Mononuclear cell (primary cell): ENCODE measurements at regions not wholly inside any gene's neighbourhood (a gene's known extent, or its start where the extent isn't known, plus 50 kb on each side); places are given as distances from the start of the nearest gene placed in this dataset.
"Not testable (repeated sequence)": the region's sequence is repeated elsewhere in the genome, so short reads cannot be mapped to it uniquely, and the experiment has no call there.

Experiments
- H3K27me3 ChIP-seq: 2 replicates; pipeline ENCODE4 v1.6.0; 2011; ENCODE audit warnings: low read length, control low read depth; ENCODE audit not compliant: insufficient read depth
- H3K4me1 ChIP-seq: 2 replicates; pipeline ENCODE4 v1.5.1; 2011; ENCODE audit warnings: mild to moderate bottlenecking, low read length, control low read depth; ENCODE audit not compliant: insufficient read depth
- H3K4me3 ChIP-seq: 2 replicates; pipeline ENCODE4 v1.5.1; 2011; ENCODE audit warnings: mild to moderate bottlenecking, low read length, moderate library complexity
- H3K9me3 ChIP-seq: 2 replicates; pipeline ENCODE4 v1.5.1; 2011; ENCODE audit warnings: low read depth, mild to moderate bottlenecking, control low read depth, low read length

DNA sequence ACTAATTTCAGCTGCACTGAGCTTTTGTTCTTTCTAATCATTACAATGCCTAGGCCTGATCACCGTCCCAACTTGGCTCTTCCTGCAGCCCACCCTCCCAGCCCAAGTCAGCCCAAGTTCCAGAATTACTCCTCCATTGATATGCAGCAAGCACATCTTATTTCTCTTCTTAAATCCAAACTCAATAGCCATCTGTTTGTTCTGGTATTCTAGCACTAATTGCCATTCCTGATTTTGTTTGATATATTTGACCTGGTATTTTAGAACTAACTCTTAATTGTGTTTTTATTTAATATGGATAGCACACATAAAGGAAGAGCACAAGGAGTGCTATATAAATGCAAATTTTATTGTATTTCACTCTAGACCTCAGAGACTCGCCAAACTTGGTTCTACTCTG lies 241.2 kb downstream of the SKIDA1 start:
- Histone ChIP-seq H3K4me1 (no peaks in the 10 kb centered on the region), H3K27me3 (no peaks in the 10 kb centered on the region), H3K4me3 (no peak overlapping the region), H3K9me3 (no peaks in the 10 kb centered on the region)

DNA sequence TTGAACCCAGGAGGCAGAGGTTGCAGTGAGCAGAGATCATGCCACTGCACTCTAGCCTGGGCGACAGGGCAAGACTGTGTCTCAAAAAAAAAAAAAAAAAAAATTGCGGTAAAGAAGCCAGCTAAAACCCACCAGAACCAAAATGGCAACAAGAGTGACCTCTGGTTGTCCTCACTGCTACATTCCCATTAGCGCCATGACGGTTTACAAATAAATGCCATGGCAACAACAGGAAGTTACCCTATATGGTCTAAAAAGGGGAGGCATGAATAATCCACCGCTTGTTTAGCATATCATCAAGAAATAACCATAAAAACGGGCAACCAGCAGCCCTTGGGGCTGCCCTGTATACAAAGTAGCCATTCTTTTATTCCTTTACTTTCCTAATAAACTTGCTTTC lies 242.4 kb downstream of the SKIDA1 start:
- not testable (repeated sequence) for H3K4me1 ChIP-seq, H3K9me3 ChIP-seq, H3K27me3 ChIP-seq, H3K4me3 ChIP-seq

DNA sequence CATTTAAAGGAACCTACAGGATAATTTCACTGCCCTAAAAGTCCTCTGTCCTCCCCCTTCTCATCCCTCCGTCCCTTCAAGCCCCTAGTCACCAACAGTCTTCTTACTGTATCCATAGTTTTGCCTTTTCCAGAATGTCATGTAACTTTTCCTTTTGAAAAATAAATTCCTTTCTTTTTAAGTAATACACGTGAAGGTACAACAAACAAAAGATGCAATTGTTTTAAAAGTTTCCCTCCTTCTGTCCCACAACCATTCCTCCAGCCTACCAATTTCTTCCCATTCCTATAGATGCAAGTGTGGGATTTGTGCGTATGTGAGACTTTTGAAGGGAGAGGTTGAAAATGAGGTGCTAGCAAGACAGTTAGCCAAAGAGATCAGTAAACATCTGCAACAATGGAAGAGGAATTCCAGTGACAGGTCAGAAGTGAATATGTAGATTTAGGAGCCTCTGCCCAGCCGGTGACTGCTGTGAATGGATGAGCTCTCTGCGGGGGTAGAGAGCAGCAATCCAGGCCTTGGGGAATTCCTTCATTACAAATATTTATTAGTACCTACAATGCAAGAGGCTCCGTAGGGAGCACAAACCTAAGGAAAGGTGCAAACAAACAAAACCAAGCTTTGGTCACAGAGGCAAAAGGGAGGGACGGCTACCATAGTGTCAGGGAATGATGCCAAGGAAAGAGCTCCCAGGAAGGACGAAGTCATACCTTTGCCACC lies 243.6 kb downstream of the SKIDA1 start:
- Histone ChIP-seq H3K27me3 (no peaks in the 10 kb centered on the region), H3K4me1 (no peaks in the 10 kb centered on the region), H3K9me3 (no peaks in the 10 kb centered on the region), H3K4me3 (no peak overlapping the region)

DNA sequence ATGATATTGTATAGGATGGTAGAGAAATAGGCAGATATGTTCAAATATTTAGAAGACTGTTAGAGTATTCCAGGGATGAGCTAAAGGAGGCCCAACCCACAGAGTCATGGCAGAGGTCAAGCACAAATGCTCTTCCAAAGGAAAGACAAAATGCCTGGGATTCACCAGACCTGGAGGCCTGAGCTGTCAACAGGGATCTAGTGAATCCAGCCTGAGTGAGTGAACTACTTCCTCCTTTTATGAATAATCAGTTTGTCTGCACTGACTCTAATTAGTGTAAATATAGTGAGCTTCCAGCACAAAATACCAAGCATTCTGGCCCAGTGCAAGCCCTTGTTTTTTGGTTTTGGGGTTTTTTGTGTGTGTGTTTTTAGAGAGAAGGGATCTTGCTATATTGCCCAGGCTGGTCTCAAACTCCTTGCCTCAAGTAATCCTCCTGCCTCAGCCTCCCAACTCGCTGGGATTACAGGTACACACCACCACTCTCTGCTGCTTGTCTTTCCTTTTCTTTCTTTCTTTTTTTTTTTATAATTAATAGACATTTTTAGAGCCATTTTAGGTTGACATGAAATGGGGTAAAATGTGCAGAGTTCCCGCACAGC lies 244.4 kb downstream of the SKIDA1 start:
- H3K27me3 ChIP-seq: no peaks in the 10 kb centered on the region
- no peaks in the 10 kb centered on the region for H3K9me3 ChIP-seq
- no peak overlapping the region for H3K4me3 ChIP-seq
- no peaks in the 10 kb centered on the region for H3K4me1 ChIP-seq

DNA sequence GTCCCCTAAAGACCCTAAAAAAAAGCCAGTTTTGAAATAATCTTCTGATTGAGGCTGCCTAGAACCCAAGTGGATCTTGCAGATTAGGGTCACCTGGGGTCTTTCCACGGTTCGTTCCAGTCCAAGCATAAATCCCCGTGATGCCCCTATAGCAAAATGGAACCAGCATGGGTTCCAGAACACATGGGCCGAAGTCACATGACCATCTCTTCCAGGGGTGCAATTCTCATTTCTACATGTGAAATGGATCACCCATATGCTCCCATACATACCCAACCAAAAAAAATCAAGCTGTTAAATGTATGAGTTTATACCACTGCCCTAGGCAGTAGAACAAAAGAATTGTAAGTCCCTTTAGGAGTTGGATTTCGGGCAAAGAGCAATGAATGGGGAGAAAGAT lies 245.4 kb downstream of the SKIDA1 start:
- Histone ChIP-seq H3K4me3 (no peak overlapping the region), H3K27me3 (no peaks in the 10 kb centered on the region), H3K9me3 (no peaks in the 10 kb centered on the region), H3K4me1 (no peaks in the 10 kb centered on the region)

DNA sequence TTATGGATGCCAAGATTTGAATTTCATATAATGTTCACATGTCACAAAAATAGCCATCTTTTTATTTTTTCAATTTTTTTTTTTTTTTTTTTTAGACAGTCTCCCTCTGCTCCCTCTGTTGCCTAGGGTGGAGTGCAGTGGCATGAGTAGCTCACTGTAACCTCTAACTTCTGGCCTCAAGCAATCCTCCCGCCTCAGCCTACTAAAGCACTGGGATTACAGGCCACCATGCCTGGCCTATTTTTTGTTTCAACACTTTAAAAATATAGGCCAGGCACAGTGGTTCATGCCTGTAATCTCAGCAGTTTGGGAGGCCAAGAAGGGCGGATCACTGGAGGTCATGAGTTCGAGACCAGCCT lies 246.3 kb downstream of the SKIDA1 start:
- H3K27me3 ChIP-seq: no peaks in the 10 kb centered on the region
- no peaks in the 10 kb centered on the region for H3K9me3 ChIP-seq
- H3K4me1 ChIP-seq: no peaks in the 10 kb centered on the region
- no peak overlapping the region for H3K4me3 ChIP-seq

DNA sequence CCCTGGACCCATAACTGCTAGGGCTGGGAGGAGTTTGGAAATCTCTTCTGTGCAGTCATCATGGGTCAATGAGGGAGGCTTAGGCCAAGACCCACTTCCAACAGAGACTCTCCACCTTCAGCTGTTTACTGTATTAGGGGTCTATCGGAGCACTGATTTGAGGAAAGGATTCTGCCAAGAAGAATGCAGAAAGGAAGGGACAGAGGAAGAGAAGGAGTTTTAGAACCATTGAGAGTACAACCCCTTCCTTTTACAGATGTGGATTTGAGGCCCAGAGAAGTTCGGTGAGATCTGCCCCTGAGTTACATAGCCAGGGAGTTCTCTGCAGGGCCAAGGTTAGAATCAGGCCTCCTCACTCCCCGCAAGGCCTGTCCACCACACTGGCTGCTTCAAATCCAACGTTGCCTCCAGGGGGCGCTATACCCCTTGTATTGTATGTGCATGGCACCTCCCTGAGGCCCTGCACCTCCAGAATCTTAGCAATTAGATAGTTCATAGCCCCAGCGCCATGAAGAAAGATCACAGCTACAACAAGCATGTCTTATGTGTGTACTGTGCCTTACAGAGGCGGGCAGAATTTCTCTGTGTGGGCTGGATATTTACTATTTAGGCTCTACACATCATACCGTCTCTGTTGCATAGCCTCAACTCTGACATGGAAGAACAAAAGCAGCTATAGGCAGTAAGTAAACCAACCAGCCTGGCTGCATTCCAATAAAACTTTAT lies 246.8 kb downstream of the SKIDA1 start:
- H3K4me3 ChIP-seq: no peak overlapping the region
- H3K27me3 ChIP-seq: no peaks in the 10 kb centered on the region
- H3K4me1 ChIP-seq: no peaks in the 10 kb centered on the region
- no peaks in the 10 kb centered on the region for H3K9me3 ChIP-seq

DNA sequence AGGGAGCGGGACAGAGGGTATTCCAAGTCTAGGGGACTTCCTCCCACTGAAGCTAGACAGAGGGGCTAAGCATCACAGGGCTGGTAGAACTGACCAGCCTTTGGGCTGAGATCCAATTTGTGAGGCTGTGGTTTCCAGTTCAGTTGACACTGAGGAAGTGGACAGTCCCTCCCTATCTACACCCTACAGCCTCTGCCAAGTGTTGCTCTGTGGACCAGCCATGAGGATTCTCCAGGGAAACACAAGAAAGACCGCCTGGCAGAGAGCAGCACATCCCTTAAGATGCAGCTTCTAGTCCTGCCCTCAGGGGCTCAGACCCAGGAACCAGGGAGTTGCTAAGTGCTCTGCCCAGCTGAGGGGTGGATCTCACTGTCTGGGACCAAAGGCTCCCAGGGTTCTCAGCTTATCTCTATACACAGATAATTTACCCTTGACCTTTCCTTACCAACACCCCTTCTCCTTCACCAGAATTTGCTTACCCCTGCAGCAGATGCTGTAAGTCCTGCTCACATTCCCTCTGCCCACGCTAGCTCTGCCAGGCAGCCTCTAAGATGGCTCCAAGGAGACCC lies 252.0 kb downstream of the SKIDA1 start:
- H3K4me3 ChIP-seq: no peak overlapping the region
- no peaks in the 10 kb centered on the region for H3K4me1 ChIP-seq
- no peaks in the 10 kb centered on the region for H3K27me3 ChIP-seq
- H3K9me3 ChIP-seq: no peaks in the 10 kb centered on the region

DNA sequence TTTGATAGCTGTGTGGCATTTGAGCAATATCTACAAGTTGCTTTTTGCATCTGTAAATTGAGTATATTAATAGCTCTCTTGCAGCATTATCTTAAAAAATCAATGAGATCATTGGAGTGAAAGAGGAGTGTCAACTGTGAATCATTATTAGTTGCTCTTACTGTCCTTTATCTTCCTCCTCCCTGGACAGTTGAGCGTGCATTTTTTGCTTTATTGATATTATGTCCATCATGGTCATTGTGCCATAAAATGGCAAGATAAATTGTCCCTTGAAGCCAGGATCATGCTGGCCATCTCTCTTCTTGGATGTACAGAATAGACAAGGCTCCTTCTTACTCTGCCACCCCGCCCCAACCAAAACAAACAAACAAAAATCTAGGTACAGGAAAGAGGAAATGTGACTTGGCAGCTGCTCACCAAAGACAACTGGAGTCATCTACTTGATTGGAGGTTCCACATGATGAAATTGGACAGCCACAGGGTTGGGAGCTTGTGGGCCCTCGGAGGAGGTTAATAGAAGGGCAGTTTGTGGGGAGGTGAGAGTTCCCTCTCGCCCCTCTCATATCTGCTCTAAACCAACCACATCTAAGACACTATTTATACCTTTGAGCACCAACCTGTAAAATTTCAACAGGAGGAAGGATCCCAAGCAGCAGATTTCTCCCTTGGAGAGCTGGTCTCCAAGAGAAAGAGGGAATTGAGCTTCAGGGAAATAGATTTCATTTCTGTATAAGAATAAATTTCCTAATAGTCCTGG lies 252.7 kb downstream of the SKIDA1 start:
- Histone ChIP-seq H3K9me3 (no peaks in the 10 kb centered on the region), H3K27me3 (no peaks in the 10 kb centered on the region), H3K4me1 (no peaks in the 10 kb centered on the region), H3K4me3 (no peak overlapping the region)

DNA sequence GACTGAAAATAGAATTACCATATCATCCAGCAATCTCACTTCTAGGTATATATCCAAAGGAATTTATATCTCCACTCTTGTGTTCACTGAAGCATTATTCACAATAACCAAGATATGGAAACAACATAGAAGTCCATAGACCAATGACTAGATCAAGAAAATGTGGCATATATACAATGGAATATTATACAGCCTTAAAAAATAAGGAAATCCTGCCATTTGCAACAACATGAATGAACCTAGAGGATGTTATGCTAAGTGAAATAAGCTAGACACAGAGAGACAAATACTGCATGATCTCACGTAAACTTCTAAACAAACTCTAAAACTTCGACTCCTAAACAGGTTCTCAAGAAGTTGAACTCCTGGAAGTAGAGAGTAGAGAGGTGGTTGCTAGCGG lies 254.5 kb downstream of the SKIDA1 start:
- H3K4me3 ChIP-seq: no peak overlapping the region
- no peaks in the 10 kb centered on the region for H3K9me3 ChIP-seq
- H3K4me1 ChIP-seq: no peaks in the 10 kb centered on the region
- no peaks in the 10 kb centered on the region for H3K27me3 ChIP-seq

DNA sequence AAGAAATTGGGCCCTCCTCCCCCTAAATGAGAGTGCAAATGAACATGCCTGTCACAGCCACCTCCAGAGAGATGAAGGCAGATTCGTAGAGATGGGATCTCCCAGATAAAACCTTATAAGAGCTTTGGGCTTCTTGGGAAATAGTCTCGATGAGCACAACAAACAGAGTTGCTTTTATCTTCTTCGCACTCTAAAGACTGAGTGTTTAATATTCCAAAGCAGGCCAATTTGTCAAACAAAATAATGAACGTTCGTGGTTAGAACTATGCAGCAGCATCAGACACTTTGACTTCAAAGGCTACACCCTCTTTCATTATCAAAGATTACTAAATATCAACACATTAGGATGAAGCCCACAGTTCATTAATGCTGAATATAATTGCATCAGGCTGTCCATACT lies 256.2 kb downstream of the SKIDA1 start:
- Histone ChIP-seq H3K4me3 (no peak overlapping the region), H3K9me3 (no peaks in the 10 kb centered on the region), H3K4me1 (no peaks in the 10 kb centered on the region), H3K27me3 (no peaks in the 10 kb centered on the region)

DNA sequence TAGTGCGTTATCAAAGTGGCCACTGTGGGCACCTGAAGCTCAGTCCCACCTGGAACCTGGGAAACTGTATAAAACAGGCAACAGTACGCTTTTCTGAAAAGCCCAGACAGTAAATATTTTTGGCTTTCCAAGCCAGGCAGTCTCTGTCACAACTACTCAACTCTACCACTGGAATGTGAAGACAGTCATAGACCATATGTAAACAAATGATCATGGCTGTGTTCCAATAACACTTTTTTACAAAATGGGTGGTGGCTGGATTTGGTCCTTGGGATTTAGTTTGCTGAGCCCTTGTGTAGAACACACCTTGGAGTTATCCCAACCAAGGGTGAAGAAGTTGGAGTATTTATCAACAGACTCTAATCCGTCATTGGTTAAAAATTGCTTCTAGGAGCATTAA lies 259.9 kb downstream of the SKIDA1 start:
- Histone ChIP-seq H3K4me1 (no peaks in the 10 kb centered on the region), H3K9me3 (no peaks in the 10 kb centered on the region), H3K4me3 (no peak overlapping the region), H3K27me3 (no peaks in the 10 kb centered on the region)

DNA sequence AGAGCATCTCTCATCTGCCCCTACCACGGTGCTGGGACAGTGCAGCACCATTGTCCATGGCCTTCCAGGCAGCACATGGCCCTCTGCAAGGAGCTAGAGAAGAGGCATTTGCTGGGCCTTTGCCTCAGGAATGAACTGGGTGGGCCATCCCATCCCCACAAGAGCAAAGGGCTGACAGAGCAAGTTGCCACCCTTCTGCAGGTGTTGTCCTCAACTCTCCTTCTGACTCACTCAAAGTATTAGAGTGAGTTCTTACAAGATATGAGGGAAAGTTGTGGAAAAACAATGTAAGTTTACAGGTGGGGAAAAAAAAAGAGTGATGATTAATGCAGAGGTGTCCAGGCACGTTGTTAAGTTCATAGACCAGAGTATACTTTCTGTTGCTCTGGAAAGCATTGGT lies 261.2 kb downstream of the SKIDA1 start:
- no peaks in the 10 kb centered on the region for H3K27me3 ChIP-seq
- no peaks in the 10 kb centered on the region for H3K9me3 ChIP-seq
- H3K4me3 ChIP-seq: no peak overlapping the region
- no peaks in the 10 kb centered on the region for H3K4me1 ChIP-seq

DNA sequence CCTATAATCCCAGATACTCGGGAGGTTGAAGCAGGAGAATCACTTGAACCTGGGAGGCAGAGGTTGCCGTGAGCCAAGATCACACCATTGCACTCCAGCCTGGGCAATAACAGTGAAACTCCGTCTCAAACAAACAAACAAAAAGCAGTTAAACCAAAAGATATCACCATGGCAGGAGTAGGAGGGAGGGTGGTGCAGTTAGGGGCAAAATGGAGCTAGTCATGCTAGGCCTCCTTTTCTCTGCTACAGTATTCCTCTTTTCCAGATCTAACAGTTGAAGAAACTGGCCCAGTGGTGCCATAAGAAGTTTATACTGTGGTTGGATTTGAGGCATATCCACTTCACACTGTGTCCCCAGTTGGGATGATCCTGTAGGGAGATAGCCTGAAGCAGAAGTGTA lies 261.6 kb downstream of the SKIDA1 start:
- H3K4me3 ChIP-seq: no peak overlapping the region
- no peaks in the 10 kb centered on the region for H3K27me3 ChIP-seq
- H3K9me3 ChIP-seq: no peaks in the 10 kb centered on the region
- H3K4me1 ChIP-seq: no peaks in the 10 kb centered on the region

DNA sequence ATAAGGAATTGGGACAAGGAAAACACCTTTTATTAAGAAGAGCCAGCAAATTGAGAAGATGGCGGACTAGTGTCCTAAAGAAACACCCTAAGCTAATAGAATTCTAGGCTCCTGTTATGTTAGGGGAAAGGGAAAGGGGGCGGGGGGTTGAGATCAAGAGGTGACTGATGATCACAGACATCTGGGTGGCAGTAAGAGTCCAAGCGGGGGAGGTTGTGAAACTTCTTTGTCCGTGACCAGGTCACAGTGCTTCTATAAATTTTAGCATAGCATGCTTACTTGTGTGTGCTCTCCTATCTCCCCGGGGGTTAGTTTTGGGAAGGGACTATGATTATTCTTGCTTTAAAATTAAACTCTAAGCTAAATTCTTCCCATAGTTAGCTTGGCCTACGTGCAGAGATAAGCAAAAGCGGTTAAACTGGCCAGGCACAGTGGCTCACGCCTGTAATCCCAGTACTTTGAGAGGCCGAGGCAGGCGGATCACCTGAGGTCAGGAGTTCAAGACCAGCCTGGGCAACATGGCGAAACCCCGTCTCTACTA lies 262.1 kb downstream of the SKIDA1 start:
- Histone ChIP-seq H3K4me1 (no peaks in the 10 kb centered on the region), H3K9me3 (no peaks in the 10 kb centered on the region), H3K4me3 (no peak overlapping the region), H3K27me3 (no peaks in the 10 kb centered on the region)
